Nephron progenitor cell (in vitro differentiated cells): ENCODE measurements at regions not wholly inside any gene's neighbourhood (a gene's known extent, or its start where the extent isn't known, plus 50 kb on each side); places are given as distances from the start of the nearest gene placed in this dataset.

Source experiments
- DNase-seq: peaks from one replicate; pipeline ENCODE4 v3.0.0; 2021
- H3K27ac Mint-ChIP-seq: 2 replicates; pipeline ENCODE4 v1.8.0; 2021; ENCODE audit warnings: mild to moderate bottlenecking, moderate library complexity, mixed read lengths
- H3K27me3 Mint-ChIP-seq: 2 replicates; pipeline ENCODE4 v1.8.0; 2021; ENCODE audit warnings: mild to moderate bottlenecking, low read depth, mixed read lengths; ENCODE audit not compliant: poor library complexity
- H3K36me3 Mint-ChIP-seq: 2 replicates; pipeline ENCODE4 v1.8.0; 2021; ENCODE audit warnings: low read depth, mixed read lengths
- H3K4me1 Mint-ChIP-seq: 2 replicates; pipeline ENCODE4 v1.8.0; 2021; ENCODE audit warnings: mixed read lengths
- H3K4me3 Mint-ChIP-seq: 2 replicates; pipeline ENCODE4 v1.8.0; 2021; ENCODE audit warnings: mild to moderate bottlenecking, moderate library complexity, mixed read lengths
- H3K9me3 Mint-ChIP-seq: 2 replicates; pipeline ENCODE4 v1.8.0; 2021; ENCODE audit warnings: mild to moderate bottlenecking, moderate library complexity, mixed read lengths
- TF ChIP-seq, protein P1 (sequence below): fragments of 200-600 bp; sonication (generic); IDR thresholded peaks from 2 replicates; pipeline ENCODE4 v1.5.0; 2021; ENCODE audit warnings: antibody characterized with exemption

DNA sequence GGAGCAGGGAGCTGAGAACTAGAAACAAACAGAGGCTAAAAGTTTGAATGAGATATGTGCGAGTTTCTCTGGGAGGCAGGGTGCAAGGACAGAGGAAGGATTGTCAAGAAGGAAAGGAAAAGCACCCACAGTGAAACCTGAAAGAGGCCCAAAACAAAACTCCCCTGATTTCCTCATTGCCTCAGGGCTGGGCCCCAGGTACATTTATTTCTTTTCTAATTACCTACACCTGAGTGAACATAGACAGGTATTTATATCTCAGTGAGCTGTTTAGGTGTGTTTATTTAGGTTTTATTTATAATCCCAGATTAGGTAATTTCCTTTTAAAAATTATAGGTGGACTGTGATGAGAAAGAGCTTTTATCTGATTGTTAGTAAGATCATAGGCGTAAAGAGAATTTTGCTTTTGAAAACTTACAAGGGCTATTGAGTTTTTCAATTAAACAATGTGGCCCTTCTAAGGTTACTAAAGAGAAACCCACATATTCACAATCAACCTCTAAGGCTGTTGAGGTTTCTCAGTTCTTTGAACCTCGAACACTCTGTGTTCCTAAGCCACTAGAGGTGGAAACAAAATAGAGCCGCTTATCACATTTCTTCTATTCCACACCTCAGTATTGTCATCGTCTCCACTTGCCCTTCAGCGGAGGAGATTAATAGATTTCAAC, 344.8 kb downstream of the ZNF608 start:
- TF ChIP-seq, protein P1, sequence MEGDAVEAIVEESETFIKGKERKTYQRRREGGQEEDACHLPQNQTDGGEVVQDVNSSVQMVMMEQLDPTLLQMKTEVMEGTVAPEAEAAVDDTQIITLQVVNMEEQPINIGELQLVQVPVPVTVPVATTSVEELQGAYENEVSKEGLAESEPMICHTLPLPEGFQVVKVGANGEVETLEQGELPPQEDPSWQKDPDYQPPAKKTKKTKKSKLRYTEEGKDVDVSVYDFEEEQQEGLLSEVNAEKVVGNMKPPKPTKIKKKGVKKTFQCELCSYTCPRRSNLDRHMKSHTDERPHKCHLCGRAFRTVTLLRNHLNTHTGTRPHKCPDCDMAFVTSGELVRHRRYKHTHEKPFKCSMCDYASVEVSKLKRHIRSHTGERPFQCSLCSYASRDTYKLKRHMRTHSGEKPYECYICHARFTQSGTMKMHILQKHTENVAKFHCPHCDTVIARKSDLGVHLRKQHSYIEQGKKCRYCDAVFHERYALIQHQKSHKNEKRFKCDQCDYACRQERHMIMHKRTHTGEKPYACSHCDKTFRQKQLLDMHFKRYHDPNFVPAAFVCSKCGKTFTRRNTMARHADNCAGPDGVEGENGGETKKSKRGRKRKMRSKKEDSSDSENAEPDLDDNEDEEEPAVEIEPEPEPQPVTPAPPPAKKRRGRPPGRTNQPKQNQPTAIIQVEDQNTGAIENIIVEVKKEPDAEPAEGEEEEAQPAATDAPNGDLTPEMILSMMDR = no peak
- Mint-ChIP-seq H3K4me1 (peaks cover 51% of the 10 kb centered on the region), H3K4me3 (peak overlapping the region; percentile 9), H3K27me3 (no peaks in the 10 kb centered on the region), H3K9me3 (no peaks in the 10 kb centered on the region), H3K27ac (peak overlapping the region; percentile 82), H3K36me3 (no peaks in the 10 kb centered on the region)
- no peak for DNase-seq

DNA sequence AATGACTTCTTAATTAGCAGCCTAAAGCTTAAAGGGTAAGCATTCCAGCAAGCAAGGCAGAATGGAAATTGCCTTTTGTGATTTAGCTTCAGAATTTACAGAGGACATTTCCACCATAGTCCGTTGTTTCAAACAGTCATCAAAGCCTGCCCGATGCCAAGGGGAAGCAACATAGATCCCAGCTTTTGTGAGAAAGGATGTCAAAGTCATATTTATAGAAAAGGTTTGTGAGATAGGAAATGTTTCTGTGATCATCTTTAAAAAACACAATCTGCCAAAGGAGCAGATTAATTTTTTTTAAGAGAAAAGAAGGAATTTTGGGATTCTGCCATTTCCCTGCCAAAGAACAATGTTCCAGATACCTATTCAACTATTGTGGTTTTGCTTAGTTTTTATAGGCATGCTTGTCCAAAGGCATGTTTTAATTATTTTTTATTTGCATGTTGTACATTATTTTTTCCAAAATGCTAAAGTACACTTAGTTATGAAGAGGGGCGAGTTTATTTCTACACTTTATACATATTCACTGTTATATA, 346.9 kb downstream of the ZNF608 start:
- Mint-ChIP-seq H3K9me3 (no peaks in the 10 kb centered on the region), H3K27ac (no peak overlapping the region), H3K4me3 (no peak overlapping the region), H3K36me3 (no peaks in the 10 kb centered on the region), H3K27me3 (no peaks in the 10 kb centered on the region), H3K4me1 (peaks cover 72% of the 10 kb centered on the region)
- TF ChIP-seq, protein P1 = no peak
- DNase-seq = no peak

DNA sequence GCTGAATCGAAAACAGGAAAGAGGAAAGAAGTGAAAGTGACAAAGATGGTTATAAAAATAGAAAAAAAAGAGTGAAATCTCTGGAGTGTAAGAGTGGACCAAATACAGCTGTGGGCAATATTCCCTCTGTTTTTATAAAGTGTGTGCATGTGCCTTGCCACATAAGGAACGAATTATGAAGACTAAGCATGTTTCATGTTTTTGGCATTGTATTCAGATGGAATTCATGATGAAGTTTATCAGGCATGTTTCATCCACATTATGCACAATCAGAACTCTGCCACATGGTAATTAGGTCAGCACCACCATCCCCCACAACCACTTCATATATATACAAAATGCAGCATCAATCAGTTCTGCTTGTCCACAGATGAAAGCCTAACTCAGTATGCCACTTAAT, 348.0 kb downstream of the ZNF608 start:
- Mint-ChIP-seq H3K4me1 (peaks cover 81% of the 10 kb centered on the region), H3K36me3 (no peaks in the 10 kb centered on the region), H3K4me3 (no peak overlapping the region), H3K27me3 (no peaks in the 10 kb centered on the region), H3K9me3 (no peaks in the 10 kb centered on the region), H3K27ac (no peak overlapping the region)
- no peak for DNase-seq
- TF ChIP-seq, protein P1 = no peak

DNA sequence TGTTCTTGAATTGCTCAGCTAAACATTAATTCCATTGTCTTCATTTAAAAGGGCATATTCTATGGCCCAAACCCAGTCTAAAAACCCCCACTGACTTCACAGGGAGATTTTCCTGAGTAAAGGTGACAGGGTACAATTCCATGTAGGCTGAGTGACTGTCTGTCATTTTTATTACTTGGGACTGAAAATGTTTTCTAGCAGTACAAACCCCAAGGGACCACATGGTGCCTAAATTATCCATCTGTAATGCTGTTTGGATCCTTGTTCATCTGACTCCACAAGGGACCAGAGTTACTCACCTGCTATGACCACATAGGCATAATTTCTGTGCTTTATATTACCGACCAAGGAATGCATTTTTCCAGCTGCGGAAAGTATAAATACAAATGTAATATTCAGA, 349.1 kb downstream of the ZNF608 start:
- Mint-ChIP-seq H3K9me3 (no peaks in the 10 kb centered on the region), H3K27ac (no peak overlapping the region), H3K4me3 (no peak overlapping the region), H3K36me3 (no peaks in the 10 kb centered on the region), H3K4me1 (peaks cover 78% of the 10 kb centered on the region), H3K27me3 (no peaks in the 10 kb centered on the region)
- DNase-seq = no peak
- TF ChIP-seq, protein P1 = no peak

DNA sequence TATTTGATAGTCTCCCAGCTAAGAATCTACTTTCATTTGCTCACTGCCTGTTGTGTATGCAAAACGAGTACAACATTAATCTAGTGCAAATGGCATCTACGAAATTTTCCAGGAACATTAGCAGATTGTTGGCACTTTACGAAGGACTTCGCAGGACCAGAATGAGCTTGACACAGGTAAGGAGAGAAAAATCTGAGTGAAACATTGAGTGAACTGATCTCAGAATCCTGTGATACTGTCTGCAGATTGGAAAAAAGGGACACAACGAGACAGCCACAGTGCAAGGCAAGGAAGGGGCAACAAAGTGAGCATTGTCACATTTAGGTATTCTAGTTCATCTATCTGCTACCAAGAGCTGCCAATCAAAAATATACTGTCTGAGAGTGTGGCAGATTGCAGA, 350.5 kb downstream of the ZNF608 start:
- peak overlapping the region; percentile 61 for H3K27ac Mint-ChIP-seq
- H3K9me3 Mint-ChIP-seq = peaks cover 11% of the 10 kb centered on the region
- peaks cover 2% of the 10 kb centered on the region for H3K36me3 Mint-ChIP-seq
- peaks cover 3% of the 10 kb centered on the region for H3K27me3 Mint-ChIP-seq
- DNase-seq = no peak
- H3K4me1 Mint-ChIP-seq = peaks cover 65% of the 10 kb centered on the region
- no peak overlapping the region for H3K4me3 Mint-ChIP-seq
- TF ChIP-seq, protein P1 = no peak

DNA sequence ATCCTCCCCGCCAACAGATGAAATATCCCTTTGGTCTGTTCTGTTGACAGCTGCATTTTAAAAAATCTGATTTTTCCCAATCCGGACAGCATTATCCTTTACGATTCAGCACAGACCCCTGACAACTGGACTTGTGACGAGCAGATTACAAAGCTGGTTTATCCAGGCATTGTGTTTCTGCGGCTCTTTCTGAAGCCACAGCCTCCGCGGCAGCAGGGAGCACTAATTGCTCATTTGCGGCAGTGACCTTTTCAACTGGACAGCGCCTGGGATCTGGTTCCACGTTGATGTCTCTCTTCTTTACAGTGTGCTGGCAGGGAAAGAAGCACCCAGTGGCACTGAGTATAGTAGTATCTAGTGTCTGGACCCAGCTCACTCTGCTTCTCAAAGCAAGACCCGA, 351.2 kb downstream of the ZNF608 start:
- H3K9me3 Mint-ChIP-seq = peaks cover 18% of the 10 kb centered on the region
- peak; percentile 31 for DNase-seq
- peaks cover 65% of the 10 kb centered on the region for H3K4me1 Mint-ChIP-seq
- no peak overlapping the region for H3K27ac Mint-ChIP-seq
- peak overlapping the region; percentile 47 for H3K4me3 Mint-ChIP-seq
- peaks cover 6% of the 10 kb centered on the region for H3K27me3 Mint-ChIP-seq
- TF ChIP-seq, protein P1 = no peak
- peaks cover 6% of the 10 kb centered on the region for H3K36me3 Mint-ChIP-seq
